Naive thymus-derived CD4-positive, alpha-beta T cell (primary cell): ENCODE measurements at regions not wholly inside any gene's neighbourhood (a gene's known extent, or its start where the extent isn't known, plus 50 kb on each side); places are given as distances from the start of the nearest gene placed in this dataset.

Source experiments
- ATAC-seq: fragments of 150-1000 bp; cut with Tn5 transposase; 2 replicates; pipeline ENCODE4 v1.10.0; 2021; ENCODE audit warnings: mild to moderate bottlenecking, moderate library complexity
- CTCF ChIA-PET: fragments of 350-600 bp; sonication (Branson Sonifier 250); formaldehyde crosslinking; loops from one replicate; lab custom pipeline; 2021; ENCODE audit warnings: antibody characterized with exemption; lab: Charles Lee
- POLR2A ChIA-PET: fragments of 350-600 bp; sonication (Branson Sonifier 250); formaldehyde crosslinking; loops from one replicate; lab custom pipeline; 2021; ENCODE audit warnings: antibody characterized with exemption, inconsistent platforms; lab: Charles Lee
- DNase-seq, 9 donors: peaks; one replicate each; pipeline versions ENCODE4 v3.0.0 to v3.0.0-alpha.2; 2020 to 2022; ENCODE audit warnings: mixed read lengths in 1 of 9
- H3K27ac ChIP-seq: one replicate; pipeline ENCODE4 v1.7.0; 2013; ENCODE audit warnings: mild to moderate bottlenecking, low read depth, low read length, moderate library complexity
- H3K27me3 ChIP-seq, 2 donors: one replicate each; pipeline ENCODE4 v1.7.0; 2013; ENCODE audit warnings: low read length in 2 of 2, mild to moderate bottlenecking in 2 of 2, moderate library complexity in 2 of 2; ENCODE audit not compliant: control insufficient read depth in 2 of 2, insufficient read depth in 2 of 2
- H3K36me3 ChIP-seq, 3 experiments: 1 replicate in 2 of 3; 2 replicates in 1 of 3; pipeline ENCODE4 v1.7.0; 2013; ENCODE audit warnings: low read length in 3 of 3, mild to moderate bottlenecking in 3 of 3, moderate library complexity in 1 of 3; ENCODE audit not compliant: insufficient read depth in 3 of 3, control insufficient read depth in 2 of 3
- H3K4me1 ChIP-seq, 2 donors: one replicate each; pipeline ENCODE4 v1.7.0; 2013; ENCODE audit warnings: low read length in 2 of 2, mild to moderate bottlenecking in 2 of 2, moderate library complexity in 1 of 2; ENCODE audit not compliant: control insufficient read depth in 2 of 2, insufficient read depth in 2 of 2
- H3K4me3 ChIP-seq: 2 replicates; pipeline ENCODE4 v1.7.0; 2013; ENCODE audit warnings: mild to moderate bottlenecking, low read length
- H3K9me3 ChIP-seq, 3 experiments: 1 replicate in 2 of 3; 2 replicates in 1 of 3; pipeline ENCODE4 v1.7.0; 2013; ENCODE audit warnings: low read length in 3 of 3; ENCODE audit not compliant: control insufficient read depth in 2 of 3
- H3K27ac Mint-ChIP-seq, 9 donors: one replicate each; pipeline ENCODE4 v1.8.0; 2020 to 2022; ENCODE audit warnings: mixed read lengths in 9 of 9, mild to moderate bottlenecking in 8 of 9, moderate library complexity in 5 of 9, inconsistent platforms in 2 of 9
- H3K27me3 Mint-ChIP-seq, 5 donors: one replicate each; pipeline ENCODE4 v1.8.0; 2021 to 2022; ENCODE audit warnings: mixed read lengths in 5 of 5, mild to moderate bottlenecking in 1 of 5
- H3K36me3 Mint-ChIP-seq, 5 donors: one replicate each; pipeline ENCODE4 v1.8.0; 2020 to 2022; ENCODE audit warnings: mixed read lengths in 5 of 5, mild to moderate bottlenecking in 3 of 5, inconsistent platforms in 1 of 5
- H3K4me1 Mint-ChIP-seq, 7 donors: one replicate each; pipeline ENCODE4 v1.8.0; 2020 to 2022; ENCODE audit warnings: mixed read lengths in 7 of 7, mild to moderate bottlenecking in 3 of 7, inconsistent platforms in 1 of 7
- H3K4me3 Mint-ChIP-seq, 10 donors: one replicate each; pipeline ENCODE4 v1.8.0; 2020 to 2022; ENCODE audit warnings: mild to moderate bottlenecking in 10 of 10, mixed read lengths in 10 of 10, moderate library complexity in 6 of 10, inconsistent platforms in 2 of 10
- H3K9me3 Mint-ChIP-seq, 11 donors: one replicate each; pipeline ENCODE4 v1.8.0; 2020 to 2022; ENCODE audit warnings: mixed read lengths in 11 of 11, mild to moderate bottlenecking in 4 of 11, inconsistent platforms in 1 of 11, moderate library complexity in 1 of 11
- intact Hi-C, 2 donors: fragments of 100-400 bp; cut with micrococcal nuclease; formaldehyde crosslinking; loops; one replicate each; pipeline ENCODE4 v1.15.1; 2023

GRCh38 chr7:96770758-96771157 is 61.1 kb upstream of the SEM1 start:
- H3K27me3 Mint-ChIP-seq = peaks cover 8 to 34% (median 31%) of the 10 kb centered on the region in 5 donors
- no peaks in the 10 kb centered on the region for H3K27me3 ChIP-seq
- no peaks in the 10 kb centered on the region for H3K36me3 ChIP-seq
- CTCF ChIA-PET = no interaction called here
- H3K4me3 Mint-ChIP-seq = no peak overlapping the region
- H3K27ac ChIP-seq = no peak overlapping the region
- ATAC-seq = no peak
- no peaks in the 10 kb centered on the region for H3K9me3 ChIP-seq
- no peaks in the 10 kb centered on the region for H3K4me1 ChIP-seq
- peaks cover 0 to 6% (median 0%) of the 10 kb centered on the region in 5 donors for H3K36me3 Mint-ChIP-seq
- H3K27ac Mint-ChIP-seq = no peak overlapping the region
- no peaks in the 10 kb centered on the region for H3K4me1 Mint-ChIP-seq
- POLR2A ChIA-PET = no interaction called here
- DNase-seq = no peak
- H3K4me3 ChIP-seq = no peak overlapping the region
- intact Hi-C loops = no loop called here
- H3K9me3 Mint-ChIP-seq = peaks cover 0 to 5% (median 0%) of the 10 kb centered on the region in 11 donors

- Histone ChIP-seq H3K4me1 (no peaks in the 10 kb centered on the region), H3K27me3 (no peaks in the 10 kb centered on the region), H3K4me3 (no peak overlapping the region), H3K9me3 (no peaks in the 10 kb centered on the region), H3K36me3 (no peaks in the 10 kb centered on the region), H3K27ac (no peak overlapping the region)
- DNase-seq = no peak
- no peaks in the 10 kb centered on the region for H3K4me1 Mint-ChIP-seq
- H3K9me3 Mint-ChIP-seq = peaks cover 0 to 5% (median 0%) of the 10 kb centered on the region in 11 donors
- no peak overlapping the region for H3K4me3 Mint-ChIP-seq
- H3K36me3 Mint-ChIP-seq = peaks cover 0 to 6% (median 0%) of the 10 kb centered on the region in 5 donors
- CTCF ChIA-PET = no interaction called here
- no peak for ATAC-seq
- H3K27me3 Mint-ChIP-seq = peaks cover 11 to 34% (median 31%) of the 10 kb centered on the region in 5 donors
- POLR2A ChIA-PET = no interaction called here
- intact Hi-C loops = no loop called here
- H3K27ac Mint-ChIP-seq = no peak overlapping the region
These were observed 62.6 kb upstream of the SEM1 start for GRCh38 chr7:96772139-96772694.

DNA sequence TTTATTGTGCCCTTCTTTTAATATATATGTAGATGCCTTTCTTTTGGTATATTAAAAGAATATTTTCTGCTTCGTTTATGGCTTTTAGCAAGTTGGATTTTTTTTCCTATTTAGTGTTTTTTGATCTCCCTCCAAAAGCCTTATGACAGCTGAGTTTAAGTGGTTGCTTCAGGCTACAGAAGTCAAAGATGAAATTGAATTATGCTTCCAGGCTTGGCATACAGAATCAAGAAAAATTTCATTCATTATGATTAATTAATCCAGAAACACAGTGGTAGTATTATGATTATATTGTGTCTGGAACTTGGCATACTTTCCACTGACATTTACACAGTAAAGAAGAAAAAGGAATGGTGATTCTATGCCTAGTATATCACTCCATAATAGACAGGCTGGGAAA is 63.8 kb upstream of the SEM1 start:
- H3K36me3 Mint-ChIP-seq = peaks cover 0 to 6% (median 0%) of the 10 kb centered on the region in 5 donors
- H3K9me3 ChIP-seq = no peaks in the 10 kb centered on the region
- no peak overlapping the region for H3K27ac ChIP-seq
- DNase-seq (no peak), ATAC-seq (no peak)
- no peaks in the 10 kb centered on the region for H3K4me1 Mint-ChIP-seq
- no peak overlapping the region for H3K4me3 Mint-ChIP-seq
- no peak overlapping the region for H3K27ac Mint-ChIP-seq
- H3K27me3 Mint-ChIP-seq = peaks cover 7 to 32% (median 31%) of the 10 kb centered on the region in 5 donors
- POLR2A ChIA-PET = no interaction called here
- H3K9me3 Mint-ChIP-seq = peaks cover 0 to 5% (median 0%) of the 10 kb centered on the region in 11 donors
- no peak overlapping the region for H3K4me3 ChIP-seq
- no peaks in the 10 kb centered on the region for H3K36me3 ChIP-seq
- H3K27me3 ChIP-seq = no peaks in the 10 kb centered on the region
- CTCF ChIA-PET = no interaction called here
- intact Hi-C loops = no loop called here
- H3K4me1 ChIP-seq = no peaks in the 10 kb centered on the region

DNA sequence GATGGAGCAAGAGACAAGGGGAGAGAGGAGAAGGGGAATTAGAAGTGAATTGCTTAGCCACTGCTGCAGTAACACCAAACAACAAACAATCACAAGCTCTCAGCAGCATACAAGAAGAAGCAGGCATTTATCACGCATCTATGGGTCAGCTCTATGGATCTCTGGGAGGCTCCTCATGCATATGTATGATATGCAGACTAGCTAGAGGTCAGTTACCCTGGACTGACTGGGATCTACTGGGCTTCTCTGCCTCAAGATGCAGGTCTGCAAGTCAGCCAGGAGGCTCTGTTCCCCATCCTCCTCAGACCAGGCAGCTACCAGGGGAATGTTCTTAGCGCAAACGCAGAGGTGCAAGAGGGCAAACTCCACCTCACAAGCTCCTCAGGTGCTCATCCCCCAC is 64.7 kb upstream of the SEM1 start:
- CTCF ChIA-PET = no interaction called here

DNA sequence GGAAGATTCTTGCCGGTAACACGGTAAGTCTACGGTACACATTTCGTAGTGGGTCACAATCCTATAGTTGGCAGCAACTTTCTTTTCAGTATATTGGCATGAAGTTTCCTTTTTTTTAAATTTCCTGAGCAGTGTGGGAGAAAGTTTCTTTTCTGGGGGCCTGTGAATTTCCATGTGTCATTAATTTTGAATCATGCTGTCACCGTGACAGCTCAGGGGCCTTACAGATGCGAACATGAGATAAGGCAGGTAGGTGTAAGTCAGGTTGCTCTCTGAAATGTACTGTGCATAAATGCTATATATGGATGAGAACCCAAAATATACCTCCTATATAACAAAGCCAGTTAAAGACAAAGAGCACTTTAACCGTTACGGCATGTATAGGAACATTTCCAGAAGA is 65.4 kb upstream of the SEM1 start:
- no peaks in the 10 kb centered on the region for H3K9me3 Mint-ChIP-seq
- ChIA-PET CTCF (no interaction called here), POLR2A (no interaction called here)
- Histone ChIP-seq H3K9me3 (no peaks in the 10 kb centered on the region), H3K4me1 (no peaks in the 10 kb centered on the region), H3K4me3 (no peak overlapping the region), H3K36me3 (no peaks in the 10 kb centered on the region), H3K27me3 (no peaks in the 10 kb centered on the region), H3K27ac (no peak overlapping the region)
- no peak for DNase-seq
- no peaks in the 10 kb centered on the region for H3K4me1 Mint-ChIP-seq
- no peak for ATAC-seq
- H3K27me3 Mint-ChIP-seq = peaks cover 9 to 31% (median 24%) of the 10 kb centered on the region in 5 donors
- H3K27ac Mint-ChIP-seq = no peak overlapping the region
- no peak overlapping the region for H3K4me3 Mint-ChIP-seq
- intact Hi-C loops = no loop called here
- H3K36me3 Mint-ChIP-seq = no peaks in the 10 kb centered on the region

More for the DNA sequence above, 64.7 kb upstream of the SEM1 start:
- peaks cover 7 to 31% (median 25%) of the 10 kb centered on the region in 5 donors for H3K27me3 Mint-ChIP-seq
- no peaks in the 10 kb centered on the region for H3K4me1 Mint-ChIP-seq
- ATAC-seq (no peak), DNase-seq (no peak)
- H3K27ac ChIP-seq = no peak overlapping the region
- H3K4me3 ChIP-seq = no peak overlapping the region
- POLR2A ChIA-PET = no interaction called here
- no peaks in the 10 kb centered on the region for H3K27me3 ChIP-seq
- H3K36me3 ChIP-seq = no peaks in the 10 kb centered on the region
- no peaks in the 10 kb centered on the region for H3K9me3 ChIP-seq
- H3K9me3 Mint-ChIP-seq = no peaks in the 10 kb centered on the region
- peaks cover 0 to under 1% (median 0%) of the 10 kb centered on the region in 5 donors for H3K36me3 Mint-ChIP-seq
- H3K4me3 Mint-ChIP-seq = no peak overlapping the region
- no peak overlapping the region for H3K27ac Mint-ChIP-seq
- intact Hi-C loops = no loop called here
- H3K4me1 ChIP-seq = no peaks in the 10 kb centered on the region

DNA sequence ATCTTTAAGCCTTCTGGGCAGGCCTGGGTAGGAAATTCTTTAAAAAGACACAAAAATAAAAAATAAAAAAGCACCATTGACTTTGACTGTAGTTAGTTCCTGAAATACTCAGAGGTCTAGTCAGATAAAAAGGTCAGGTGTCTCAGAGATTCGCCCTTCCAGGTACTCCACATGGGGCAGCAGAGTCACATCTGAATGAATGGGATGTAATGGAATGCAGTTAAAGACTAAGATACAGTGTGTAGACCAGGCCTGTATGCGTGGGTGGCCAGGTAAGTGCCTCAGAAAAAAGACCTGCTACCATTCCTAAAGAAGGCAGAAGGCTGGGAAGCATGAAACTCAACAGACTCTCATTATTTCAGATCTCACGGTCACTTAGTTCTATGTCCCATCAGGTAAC is 68.6 kb upstream of the SEM1 start:
- H3K4me3 ChIP-seq = no peak overlapping the region
- Mint-ChIP-seq H3K4me3 (no peak overlapping the region), H3K9me3 (no peaks in the 10 kb centered on the region), H3K27ac (no peak overlapping the region), H3K36me3 (no peaks in the 10 kb centered on the region), H3K4me1 (peaks cover 0 to 5% (median 0%) of the 10 kb centered on the region in 7 donors), H3K27me3 (peaks cover 9 to 22% (median 16%) of the 10 kb centered on the region in 5 donors)
- H3K36me3 ChIP-seq = no peaks in the 10 kb centered on the region
- no peak overlapping the region for H3K27ac ChIP-seq
- ChIA-PET POLR2A (no interaction called here), CTCF (no interaction called here)
- ATAC-seq (no peak), DNase-seq (no peak)
- H3K27me3 ChIP-seq = no peaks in the 10 kb centered on the region
- intact Hi-C loops = no loop called here
- H3K9me3 ChIP-seq = no peaks in the 10 kb centered on the region
- H3K4me1 ChIP-seq = no peaks in the 10 kb centered on the region

DNA sequence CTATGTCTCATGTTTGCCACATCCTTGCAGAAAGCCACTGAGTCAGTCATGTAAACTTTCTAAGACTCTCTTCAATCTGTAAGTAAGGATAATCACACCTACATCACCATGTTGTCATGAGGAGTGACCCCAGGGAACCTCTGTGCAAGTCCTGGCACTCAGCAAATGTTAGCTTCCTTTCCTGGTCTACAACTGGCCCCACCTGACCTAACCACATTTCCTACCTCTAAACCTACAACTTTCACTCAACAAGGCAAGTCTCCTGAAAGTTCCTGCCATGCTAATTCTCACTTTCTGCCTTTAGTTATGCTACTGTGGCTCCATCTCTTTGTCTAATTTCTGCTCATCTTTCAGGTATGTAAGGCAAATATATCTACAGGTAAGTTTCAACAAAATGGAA is 72.3 kb upstream of the SEM1 start:
- H3K4me3 Mint-ChIP-seq = no peak overlapping the region
- DNase-seq = no peak
- Histone ChIP-seq H3K27me3 (no peaks in the 10 kb centered on the region), H3K4me1 (no peaks in the 10 kb centered on the region), H3K36me3 (no peaks in the 10 kb centered on the region), H3K4me3 (no peak overlapping the region), H3K27ac (no peak overlapping the region), H3K9me3 (no peaks in the 10 kb centered on the region)
- ChIA-PET CTCF (no interaction called here), POLR2A (no interaction called here)
- no peak overlapping the region for H3K27ac Mint-ChIP-seq
- H3K27me3 Mint-ChIP-seq = peaks cover 0 to 15% (median 5%) of the 10 kb centered on the region in 5 donors
- no peaks in the 10 kb centered on the region for H3K36me3 Mint-ChIP-seq
- no peaks in the 10 kb centered on the region for H3K9me3 Mint-ChIP-seq
- intact Hi-C loops = no loop called here
- ATAC-seq = no peak
- peaks cover 0 to 5% (median 0%) of the 10 kb centered on the region in 7 donors for H3K4me1 Mint-ChIP-seq
